ENCODE measurements at regions not wholly inside any gene's neighbourhood (a gene's known extent, or its start where the extent isn't known, plus 50 kb on each side); places are given as distances from the start of the nearest gene placed in this dataset.
"Not testable (repeated sequence)": the region's sequence is repeated elsewhere in the genome, so short reads cannot be mapped to it uniquely, and the experiment has no call there.

- DNase-seq; H3K27ac ChIP-seq (replicated peaks); intact Hi-C loops (cut with micrococcal nuclease); H3K4me3 ChIP-seq; H3K9me3 ChIP-seq (replicated peaks); H3K36me3 ChIP-seq; H3K4me1 ChIP-seq: not testable (repeated sequence)
- H3K27me3 ChIP-seq (ENCODE audit: low read depth) = peaks cover 18% of the 10 kb centered on the region
Observed at GRCh38 chr4:3595627-3596291, 63.5 kb upstream of the LRPAP1 start.

GRCh38 chr4:3594751-3595150 lies 62.5 kb upstream of the LRPAP1 start:
- H3K27me3 ChIP-seq (ENCODE audit: low read depth) = peaks cover 23% of the 10 kb centered on the region
- DNase-seq; H3K36me3 ChIP-seq; H3K9me3 ChIP-seq (replicated peaks); intact Hi-C loops (cut with micrococcal nuclease); H3K27ac ChIP-seq (replicated peaks); H3K4me1 ChIP-seq; H3K4me3 ChIP-seq: not testable (repeated sequence)

- H3K27ac ChIP-seq (replicated peaks); H3K4me1 ChIP-seq; intact Hi-C loops (cut with micrococcal nuclease); H3K4me3 ChIP-seq; H3K9me3 ChIP-seq (replicated peaks); H3K36me3 ChIP-seq; DNase-seq: not testable (repeated sequence)
- H3K27me3 ChIP-seq (ENCODE audit: low read depth) = peaks cover 18% of the 10 kb centered on the region
Observed at GRCh38 chr4:3589946-3590924, 58.0 kb upstream of the LRPAP1 start.

GRCh38 chr4:3589379-3589778 lies 57.2 kb upstream of the LRPAP1 start:
- intact Hi-C loops (cut with micrococcal nuclease); H3K36me3 ChIP-seq; H3K4me3 ChIP-seq; H3K9me3 ChIP-seq (replicated peaks); H3K27me3 ChIP-seq (ENCODE audit: low read depth); H3K27ac ChIP-seq (replicated peaks); H3K4me1 ChIP-seq; DNase-seq: not testable (repeated sequence)

GRCh38 chr4:3588517-3589194 lies 56.4 kb upstream of the LRPAP1 start:
- DNase-seq; H3K9me3 ChIP-seq (replicated peaks); H3K36me3 ChIP-seq: not testable (repeated sequence)

GRCh38 chr4:3586596-3586995 lies 54.4 kb upstream of the LRPAP1 start:
- not testable (repeated sequence) for DNase-seq

More at GRCh38 chr4:3588517-3589194, 56.4 kb upstream of the LRPAP1 start:
- H3K4me1 ChIP-seq; intact Hi-C loops (cut with micrococcal nuclease); H3K27me3 ChIP-seq (ENCODE audit: low read depth); H3K4me3 ChIP-seq; H3K27ac ChIP-seq (replicated peaks): not testable (repeated sequence)

GRCh38 chr4:3585567-3585966 lies 53.3 kb upstream of the LRPAP1 start:
- H3K4me1 ChIP-seq; H3K9me3 ChIP-seq (replicated peaks); H3K27ac ChIP-seq (replicated peaks); H3K36me3 ChIP-seq; intact Hi-C loops (cut with micrococcal nuclease); H3K4me3 ChIP-seq; DNase-seq: not testable (repeated sequence)
- H3K27me3 ChIP-seq (ENCODE audit: low read depth) = peaks cover 14% of the 10 kb centered on the region

More at GRCh38 chr4:3586596-3586995, 54.4 kb upstream of the LRPAP1 start:
- H3K4me3 ChIP-seq; H3K27ac ChIP-seq (replicated peaks); H3K9me3 ChIP-seq (replicated peaks); intact Hi-C loops (cut with micrococcal nuclease); H3K27me3 ChIP-seq (ENCODE audit: low read depth); H3K36me3 ChIP-seq; H3K4me1 ChIP-seq: not testable (repeated sequence)

GRCh38 chr4:3582091-3582475 lies 49.9 kb upstream of the LRPAP1 start:
- no peak for DNase-seq
- no peaks in the 10 kb centered on the region for H3K36me3 ChIP-seq
- no peak overlapping the region for H3K4me3 ChIP-seq
- intact Hi-C loops (cut with micrococcal nuclease) = no loop called here
- no peaks in the 10 kb centered on the region for H3K4me1 ChIP-seq
- no peaks in the 10 kb centered on the region for H3K9me3 ChIP-seq (replicated peaks)
- H3K27me3 ChIP-seq (ENCODE audit: low read depth) = peaks cover 9% of the 10 kb centered on the region
- no peak overlapping the region for H3K27ac ChIP-seq (replicated peaks)
- TF ChIP-seq CTCF (IDR thresholded peaks at IDR 0.05; ENCODE audit: borderline replicate concordance) = no peak
